ENCODE measurements at regions not wholly inside any gene's neighbourhood (a gene's known extent, or its start where the extent isn't known, plus 50 kb on each side); places are given as distances from the start of the nearest gene placed in this dataset.

GRCh38 chr7:82624337-82624736 lies 180.8 kb upstream of the CACNA2D1 start:
- H3K4me3 ChIP-seq (ENCODE audit: low read length) = no peak overlapping the region
- TF ChIP-seq EP300 (conservative IDR thresholded peaks at IDR 0.05; ENCODE audit: poor library complexity, severe bottlenecking) (no peak), RAD21 (conservative IDR thresholded peaks at IDR 0.05) (no peak), MXI1 (conservative IDR thresholded peaks at IDR 0.05; ENCODE audit: poor library complexity, severe bottlenecking) (no peak), REST (IDR thresholded peaks at IDR 0.05; ENCODE audit: borderline replicate concordance) (no peak), SMC3 (conservative IDR thresholded peaks at IDR 0.05; ENCODE audit: poor library complexity) (no peak), TAF1 (IDR thresholded peaks at IDR 0.05; ENCODE audit: low read depth) (no peak), EZH2 (IDR thresholded peaks at IDR 0.05; ENCODE audit: borderline replicate concordance, insufficient read depth, low read length, poor library complexity, severe bottlenecking) (no peak), POLR2AphosphoS5 (IDR thresholded peaks at IDR 0.05) (no peak), CTCF (IDR thresholded peaks at IDR 0.05; ENCODE audit: poor library complexity, severe bottlenecking) (no peak)
- H3K9me3 ChIP-seq (ENCODE audit: low read length) = no peaks in the 10 kb centered on the region
- H2AFZ ChIP-seq (ENCODE audit: low read depth, low read length) = no peak overlapping the region
- no peaks in the 10 kb centered on the region for H3K27me3 ChIP-seq (ENCODE audit: insufficient read depth, low read depth, low read length)
- H3K9me2 ChIP-seq (ENCODE audit: insufficient read depth, low read length) = no peaks in the 10 kb centered on the region
- H3K4me2 ChIP-seq (ENCODE audit: low read length) = no peak overlapping the region
- H4K20me1 ChIP-seq (ENCODE audit: insufficient read depth) = no peaks in the 10 kb centered on the region
- H3K9ac ChIP-seq (ENCODE audit: low read length) = no peak overlapping the region
- no peaks in the 10 kb centered on the region for H3K79me2 ChIP-seq (replicated peaks; ENCODE audit: insufficient read depth, low read length)
- H3K36me3 ChIP-seq (ENCODE audit: insufficient read depth, low read length) = no peaks in the 10 kb centered on the region
- H3F3A ChIP-seq (ENCODE audit: insufficient read depth, low read length, poor library complexity, severe bottlenecking) = no peaks in the 10 kb centered on the region
- no peak overlapping the region for H3K27ac ChIP-seq (ENCODE audit: low read length)

GRCh38 chr7:82623812-82624211 lies 180.2 kb upstream of the CACNA2D1 start:
- H4K20me1 ChIP-seq (ENCODE audit: insufficient read depth) = no peaks in the 10 kb centered on the region
- TF ChIP-seq RAD21 (conservative IDR thresholded peaks at IDR 0.05) (no peak), EP300 (conservative IDR thresholded peaks at IDR 0.05; ENCODE audit: poor library complexity, severe bottlenecking) (no peak), SMC3 (conservative IDR thresholded peaks at IDR 0.05; ENCODE audit: poor library complexity) (no peak), MXI1 (conservative IDR thresholded peaks at IDR 0.05; ENCODE audit: poor library complexity, severe bottlenecking) (no peak), TAF1 (IDR thresholded peaks at IDR 0.05; ENCODE audit: low read depth) (no peak), CTCF (IDR thresholded peaks at IDR 0.05; ENCODE audit: poor library complexity, severe bottlenecking) (no peak)
- no peaks in the 10 kb centered on the region for H3F3A ChIP-seq (ENCODE audit: insufficient read depth, low read length, poor library complexity, severe bottlenecking)
- no peaks in the 10 kb centered on the region for H3K36me3 ChIP-seq (ENCODE audit: insufficient read depth, low read length)
- H2AFZ ChIP-seq (ENCODE audit: low read depth, low read length) = no peak overlapping the region
- no peak overlapping the region for H3K9ac ChIP-seq (ENCODE audit: low read length)
- H3K27me3 ChIP-seq (ENCODE audit: insufficient read depth, low read depth, low read length) = no peaks in the 10 kb centered on the region
- no peaks in the 10 kb centered on the region for H3K79me2 ChIP-seq (replicated peaks; ENCODE audit: insufficient read depth, low read length)
- no peaks in the 10 kb centered on the region for H3K9me2 ChIP-seq (ENCODE audit: insufficient read depth, low read length)
- no peak overlapping the region for H3K4me3 ChIP-seq (ENCODE audit: low read length)
- no peak overlapping the region for H3K4me2 ChIP-seq (ENCODE audit: low read length)
- H3K27ac ChIP-seq (ENCODE audit: low read length) = no peak overlapping the region
- no peaks in the 10 kb centered on the region for H3K9me3 ChIP-seq (ENCODE audit: low read length)

Measured in neural cell (in vitro differentiated cells).